H1 (cell line): ENCODE measurements at regions not wholly inside any gene's neighbourhood (a gene's known extent, or its start where the extent isn't known, plus 50 kb on each side); places are given as distances from the start of the nearest gene placed in this dataset.

ENCODE experiments used
- CTCF ChIP-seq, 3 experiments: IDR thresholded peaks; 1 replicate in 2 of 3; 2 replicates in 1 of 3; pipeline versions ENCODE4 v1.5.1 to v1.6.1; 2011; ENCODE audit warnings: low read length in 3 of 3, mild to moderate bottlenecking in 3 of 3, inconsistent platforms in 2 of 3, low read depth in 1 of 3, moderate library complexity in 1 of 3; ENCODE audit not compliant: insufficient read depth in 1 of 3; ENCODE audit errors: control extremely low read depth in 1 of 3
- SUZ12 ChIP-seq: fragments of 200-600 bp; sonication (generic); IDR thresholded peaks from 2 replicates; pipeline ENCODE4 v1.6.1; 2012; ENCODE audit warnings: mild to moderate bottlenecking, inconsistent platforms, low read length, moderate library complexity, mixed read lengths

GRCh38 chr2:129894616-129895015 lies 84.8 kb upstream of the RAB6C start (continued):
- TF ChIP-seq CTCF (IDR thresholded peaks at IDR 0.05; ENCODE audit: control extremely low read depth in 1 of 3, insufficient read depth in 1 of 3, low read depth in 1 of 3, low read length in 3 of 3) = no peak
- TF ChIP-seq SUZ12 = no peak
